GM13976 (cell line): ENCODE measurements at regions not wholly inside any gene's neighbourhood (a gene's known extent, or its start where the extent isn't known, plus 50 kb on each side); places are given as distances from the start of the nearest gene placed in this dataset.

Experiments
- DNase-seq: peaks from one replicate; pipeline ENCODE4 v3.0.0; 2012; ENCODE audit warnings: low spot score
- in situ Hi-C: fragments of 300-500 bp; cut with MboI; formaldehyde crosslinking; loops from one replicate; pipeline ENCODE4 v1.12.0; 2022; ENCODE audit warnings: low sequenced_read_pairs, mixed read lengths, inconsistent platforms; ENCODE audit not compliant: unreplicated experiment
- TF ChIP-seq, protein P1 (sequence below): IDR thresholded peaks from 2 replicates; pipeline ENCODE4 v1.5.1; 2012; ENCODE audit warnings: borderline replicate concordance, mild to moderate bottlenecking; ENCODE audit not compliant: insufficient read depth; ENCODE audit errors: extremely low read depth, missing control alignments, control extremely low read depth

DNA sequence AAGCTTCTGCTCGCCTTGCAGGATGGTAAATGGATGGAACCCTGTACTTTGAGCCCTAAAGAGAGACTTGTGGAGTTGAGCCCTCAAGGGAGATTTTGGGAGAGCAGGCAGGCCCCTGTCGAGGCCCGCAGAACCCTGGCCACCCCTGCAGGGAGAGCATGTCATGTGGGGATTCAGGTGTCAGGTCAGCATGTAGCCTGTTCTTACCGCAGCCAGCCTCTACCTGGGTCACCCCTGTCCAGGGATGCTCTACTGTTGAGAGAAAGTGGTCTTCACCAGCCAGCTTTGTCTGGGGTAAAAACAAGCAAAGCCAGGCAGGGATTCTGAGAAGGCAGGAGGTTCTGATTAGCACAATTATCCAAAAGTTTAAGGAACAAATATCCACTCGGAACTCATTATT lies 55.6 kb upstream of the PROKR2 start:
- TF ChIP-seq, protein P1, sequence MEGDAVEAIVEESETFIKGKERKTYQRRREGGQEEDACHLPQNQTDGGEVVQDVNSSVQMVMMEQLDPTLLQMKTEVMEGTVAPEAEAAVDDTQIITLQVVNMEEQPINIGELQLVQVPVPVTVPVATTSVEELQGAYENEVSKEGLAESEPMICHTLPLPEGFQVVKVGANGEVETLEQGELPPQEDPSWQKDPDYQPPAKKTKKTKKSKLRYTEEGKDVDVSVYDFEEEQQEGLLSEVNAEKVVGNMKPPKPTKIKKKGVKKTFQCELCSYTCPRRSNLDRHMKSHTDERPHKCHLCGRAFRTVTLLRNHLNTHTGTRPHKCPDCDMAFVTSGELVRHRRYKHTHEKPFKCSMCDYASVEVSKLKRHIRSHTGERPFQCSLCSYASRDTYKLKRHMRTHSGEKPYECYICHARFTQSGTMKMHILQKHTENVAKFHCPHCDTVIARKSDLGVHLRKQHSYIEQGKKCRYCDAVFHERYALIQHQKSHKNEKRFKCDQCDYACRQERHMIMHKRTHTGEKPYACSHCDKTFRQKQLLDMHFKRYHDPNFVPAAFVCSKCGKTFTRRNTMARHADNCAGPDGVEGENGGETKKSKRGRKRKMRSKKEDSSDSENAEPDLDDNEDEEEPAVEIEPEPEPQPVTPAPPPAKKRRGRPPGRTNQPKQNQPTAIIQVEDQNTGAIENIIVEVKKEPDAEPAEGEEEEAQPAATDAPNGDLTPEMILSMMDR: no peak
- no peak for DNase-seq
- in situ Hi-C loops: no loop called here

DNA sequence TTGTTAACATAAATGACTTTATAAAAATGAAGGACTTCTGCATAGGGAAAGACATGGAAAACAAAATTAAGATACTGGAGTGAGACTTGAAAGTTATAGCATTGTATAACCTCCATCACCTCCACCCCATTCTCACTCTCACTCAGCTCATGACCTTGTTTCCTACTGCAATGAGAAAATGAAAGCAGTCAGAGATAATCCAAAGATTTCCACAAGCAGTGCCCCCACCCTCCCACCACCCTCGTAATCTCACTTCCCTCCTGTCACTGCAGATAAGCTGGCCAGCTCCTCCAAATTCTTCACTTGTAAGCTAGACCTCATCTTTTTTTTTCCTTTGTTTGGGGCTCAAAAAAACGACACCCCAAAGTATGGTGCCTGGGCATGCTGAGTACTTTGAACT lies 52.9 kb upstream of the PROKR2 start:
- in situ Hi-C loops: no loop called here
- TF ChIP-seq, protein P1: no peak
- DNase-seq: no peak
